HG03139 (cell line): ENCODE measurements at regions not wholly inside any gene's neighbourhood (a gene's known extent, or its start where the extent isn't known, plus 50 kb on each side); places are given as distances from the start of the nearest gene placed in this dataset.
"Not testable (repeated sequence)": the region's sequence is repeated elsewhere in the genome, so short reads cannot be mapped to it uniquely, and the experiment has no call there.

Experiments used
- ATAC-seq: cut with Tn5 transposase; IDR thresholded peaks from one replicate; pipeline ENCODE4 v1.9.1; 2021; ENCODE audit not compliant: unreplicated experiment

GRCh38 chr14:53411125-53411524 is 258.0 kb upstream of the DDHD1 start:
- no peak for ATAC-seq

DNA sequence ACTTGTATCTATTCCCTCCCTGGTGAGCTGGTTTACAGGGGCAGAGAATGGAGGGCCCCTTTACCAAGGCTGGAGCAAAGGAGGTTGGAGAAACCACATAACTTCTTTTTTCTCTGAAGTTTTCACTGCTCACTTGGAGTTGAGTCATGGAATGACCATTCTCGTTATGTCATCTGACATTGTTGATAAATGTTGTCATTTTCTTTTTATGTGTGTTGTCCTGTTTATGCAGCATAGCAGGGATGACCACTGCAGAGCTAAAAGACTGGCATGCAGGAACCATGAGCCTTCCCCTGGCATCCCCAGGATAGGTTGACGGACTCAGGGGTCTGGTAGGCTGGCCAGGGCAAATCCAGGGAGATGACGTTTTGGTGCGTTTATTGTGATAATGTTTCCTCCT is 256.8 kb upstream of the DDHD1 start:
- no peak for ATAC-seq

DNA sequence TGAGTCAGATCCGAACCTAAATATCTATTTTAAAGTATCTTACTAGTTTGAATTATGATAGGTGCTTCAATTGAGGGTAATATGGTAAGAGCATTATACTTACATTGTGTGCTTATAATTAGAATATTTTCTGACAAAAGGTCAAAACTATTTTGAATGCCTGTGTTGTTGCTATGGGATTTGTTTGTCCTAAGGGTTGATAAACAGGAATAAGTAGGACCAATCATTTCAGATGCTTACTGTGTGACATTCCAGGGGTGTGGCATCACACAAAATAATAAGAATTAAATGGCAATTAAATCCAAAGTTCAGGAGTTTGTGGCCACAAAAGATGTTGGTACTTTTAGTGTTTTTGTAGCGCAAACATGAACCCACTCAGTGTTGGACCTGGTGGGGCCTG is 256.2 kb upstream of the DDHD1 start:
- no peak for ATAC-seq

DNA sequence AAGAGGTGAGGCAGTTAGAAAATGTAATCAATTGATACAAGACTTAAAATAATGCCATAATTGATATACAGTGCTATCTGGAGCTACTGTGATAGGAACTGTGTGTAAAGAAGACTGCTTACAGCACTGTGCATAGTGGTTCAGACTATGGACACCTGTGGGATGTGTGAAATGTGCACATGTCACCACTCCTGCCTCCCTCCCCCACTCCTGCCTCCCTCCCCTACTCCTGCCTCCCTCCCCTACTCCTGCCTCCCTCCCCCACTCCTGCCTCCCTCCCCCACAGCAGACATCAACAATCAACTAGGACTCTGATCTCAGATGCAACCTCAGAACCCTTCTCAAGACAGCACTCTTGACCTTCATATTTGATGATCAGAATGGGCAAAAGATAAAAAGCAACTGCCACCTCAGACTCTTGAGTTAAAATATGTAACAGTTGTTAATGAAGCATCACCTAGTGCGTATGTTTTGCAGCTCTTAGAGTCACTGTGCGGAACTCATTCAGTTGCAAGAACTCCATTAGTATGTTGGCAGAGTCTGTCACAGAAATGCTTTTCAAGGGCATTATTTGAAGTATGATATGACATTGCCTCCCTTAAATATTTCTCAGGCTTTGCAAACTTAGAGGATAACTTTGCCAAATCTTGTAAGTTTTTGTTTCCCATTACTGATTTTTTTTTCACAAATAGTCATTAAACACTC is 255.2 kb upstream of the DDHD1 start:
- no peak for ATAC-seq

DNA sequence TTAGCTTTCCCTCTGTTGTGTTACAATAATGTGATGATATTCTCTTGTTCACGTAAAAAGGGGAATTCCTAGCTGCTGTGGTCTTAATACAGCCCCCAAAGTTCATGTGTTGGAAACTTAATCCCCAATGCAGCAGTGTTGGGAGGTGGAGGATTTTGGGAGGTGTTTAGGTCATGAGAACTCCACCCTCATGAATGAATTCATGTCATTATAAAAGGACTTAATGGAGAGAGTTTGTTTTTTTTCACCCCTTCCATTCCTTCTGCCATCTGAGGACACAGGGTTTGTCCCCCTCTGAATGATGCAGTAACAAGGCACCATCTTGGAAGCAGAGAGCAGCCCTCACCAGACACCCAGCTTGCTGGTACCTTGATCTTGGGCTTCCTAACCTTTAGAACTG is 253.4 kb upstream of the DDHD1 start:
- ATAC-seq, result no peak

DNA sequence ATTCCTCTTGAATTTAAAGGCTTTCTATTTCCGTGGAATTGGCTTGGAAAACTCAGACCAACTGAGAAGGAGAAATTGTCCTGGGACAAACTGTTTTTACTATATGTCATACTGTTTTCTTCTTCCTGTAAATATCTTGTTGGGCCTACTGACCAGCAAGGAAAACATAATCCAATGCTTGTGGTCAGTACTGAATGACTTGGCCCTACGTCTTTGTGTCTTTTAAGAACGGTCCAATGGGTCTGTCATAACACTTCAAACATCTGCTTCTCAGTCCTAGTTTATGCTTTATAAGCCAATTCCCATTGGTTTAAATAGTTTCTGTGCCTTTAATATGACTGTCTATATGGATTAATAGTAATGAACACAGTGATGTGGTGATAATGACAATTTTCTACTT is 248.5 kb upstream of the DDHD1 start:
- ATAC-seq, result no peak

DNA sequence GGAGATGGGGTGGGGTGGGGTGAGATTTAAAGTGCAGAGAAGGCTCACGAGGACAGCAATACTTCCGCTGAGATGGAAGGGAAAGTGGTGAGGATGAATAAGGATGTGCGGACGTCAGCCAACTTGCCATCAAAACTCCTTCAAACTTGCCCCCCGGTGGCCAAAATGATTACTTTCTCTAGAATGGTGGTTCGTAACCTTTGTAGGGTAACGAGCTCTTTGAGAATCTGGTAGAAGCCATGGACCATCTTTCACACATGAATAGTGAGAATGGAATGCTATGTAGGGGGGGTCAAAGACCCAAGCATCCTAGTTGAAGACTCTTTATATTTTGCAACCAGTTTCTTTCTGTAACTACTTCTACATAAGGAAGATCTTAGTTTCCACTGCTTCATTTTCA is 245.9 kb upstream of the DDHD1 start:
- ATAC-seq, result no peak

DNA sequence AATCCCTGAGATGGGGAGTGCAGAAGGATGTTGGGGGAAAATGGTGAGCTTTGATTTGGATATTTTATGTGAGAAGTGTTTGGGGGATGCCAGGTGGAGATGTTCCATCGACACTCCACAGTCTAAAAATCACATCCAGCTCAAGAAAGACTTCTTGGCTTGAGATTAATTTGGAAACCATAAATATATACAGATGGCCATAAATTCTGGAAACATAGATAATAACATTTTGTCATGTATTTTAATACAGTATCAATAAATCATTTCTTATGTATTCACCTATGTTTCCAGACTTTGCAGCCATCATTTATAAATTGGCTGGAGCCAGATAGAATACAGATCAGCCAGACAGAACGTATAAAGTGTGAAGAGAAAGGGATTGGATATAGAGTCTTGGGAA is 245.5 kb upstream of the DDHD1 start:
- ATAC-seq, result no peak

DNA sequence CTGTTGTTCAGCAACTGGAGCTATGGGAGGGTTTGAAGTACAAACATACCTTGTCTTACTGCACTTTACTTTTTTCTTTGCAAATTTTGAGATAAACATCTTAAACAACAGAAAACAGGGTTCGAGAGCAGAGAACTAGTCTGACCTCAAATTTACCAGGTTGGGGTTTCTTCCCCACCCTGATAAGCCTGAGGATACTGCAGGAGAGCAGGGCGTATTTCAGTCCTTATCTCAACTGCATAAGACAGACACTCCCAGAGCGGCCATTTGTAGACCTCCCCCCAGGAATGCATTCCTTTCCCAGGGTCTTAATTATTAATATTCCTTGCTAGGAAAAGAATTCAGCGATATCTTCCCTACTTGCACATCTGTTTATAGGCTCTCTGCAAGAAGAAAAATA is 242.1 kb upstream of the DDHD1 start:
- not testable (repeated sequence) for ATAC-seq

DNA sequence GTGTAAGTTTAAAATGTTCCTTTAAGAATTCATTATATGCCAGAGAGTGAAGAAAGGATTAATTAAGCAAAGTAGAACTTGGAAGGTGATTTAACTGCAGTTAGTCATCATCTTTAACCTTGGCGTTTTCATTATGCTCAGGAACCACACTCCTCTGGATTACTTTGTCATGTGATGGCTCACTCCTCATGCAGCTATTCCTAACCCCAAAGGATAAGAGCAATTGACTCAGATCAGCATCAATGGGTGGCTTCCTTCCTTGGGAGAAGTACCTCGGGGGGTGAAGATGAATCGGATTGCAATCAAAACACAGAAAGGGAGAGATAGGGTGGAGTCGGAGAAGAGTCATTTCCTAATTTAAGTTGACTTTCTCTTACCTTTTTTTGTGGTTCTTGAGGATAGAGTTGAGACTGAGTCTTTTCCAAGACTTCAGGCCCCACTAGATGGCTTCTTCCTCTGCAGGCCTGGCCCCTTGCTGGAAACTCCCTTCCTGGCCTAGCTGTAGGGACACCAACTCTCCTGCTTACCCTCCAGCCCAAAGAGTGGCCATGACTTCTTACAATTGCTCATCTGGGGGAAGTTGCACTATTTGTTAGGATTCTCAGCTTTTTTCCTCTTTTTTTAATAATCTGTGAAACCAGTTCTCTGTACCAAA is 238.6 kb upstream of the DDHD1 start:
- ATAC-seq, result no peak

DNA sequence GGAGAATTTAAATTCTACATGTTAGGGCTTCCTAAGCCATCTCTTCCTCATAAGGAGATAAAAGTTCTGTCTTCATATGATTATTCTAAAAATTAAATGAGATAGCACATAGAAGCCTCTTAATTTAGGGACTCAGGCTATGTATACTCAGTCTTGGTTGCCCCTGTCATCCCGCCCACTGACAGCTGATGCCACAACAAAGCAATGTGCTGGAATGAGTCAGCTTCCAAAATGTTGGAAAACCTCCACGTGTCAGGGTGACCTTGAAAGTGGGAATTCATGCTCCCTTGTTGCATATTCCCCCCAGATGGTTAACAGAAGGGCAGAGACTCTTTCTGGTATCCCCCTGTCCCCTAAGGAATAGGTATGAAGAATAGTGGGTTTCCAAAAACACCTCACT is 238.0 kb upstream of the DDHD1 start:
- ATAC-seq, result no peak

DNA sequence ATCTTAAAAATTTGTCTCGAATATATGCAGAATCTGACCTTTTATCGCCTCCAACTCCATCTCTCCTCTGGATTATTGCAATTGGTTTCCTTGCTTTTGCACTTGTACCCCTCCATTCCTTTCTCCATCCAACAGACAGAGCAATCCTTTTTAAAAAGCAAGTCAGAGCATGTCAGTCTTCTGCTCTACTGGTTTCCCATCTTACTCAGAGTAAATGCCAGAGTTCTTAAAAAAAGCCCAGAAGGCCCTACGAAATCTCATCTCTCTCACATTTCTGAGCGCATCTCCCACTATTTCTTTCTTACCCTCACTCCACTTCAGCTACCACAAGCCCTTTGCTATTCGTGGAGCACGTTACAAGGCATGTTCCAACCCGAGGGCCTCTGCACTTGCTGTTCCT is 236.9 kb upstream of the DDHD1 start:
- ATAC-seq, result no peak

DNA sequence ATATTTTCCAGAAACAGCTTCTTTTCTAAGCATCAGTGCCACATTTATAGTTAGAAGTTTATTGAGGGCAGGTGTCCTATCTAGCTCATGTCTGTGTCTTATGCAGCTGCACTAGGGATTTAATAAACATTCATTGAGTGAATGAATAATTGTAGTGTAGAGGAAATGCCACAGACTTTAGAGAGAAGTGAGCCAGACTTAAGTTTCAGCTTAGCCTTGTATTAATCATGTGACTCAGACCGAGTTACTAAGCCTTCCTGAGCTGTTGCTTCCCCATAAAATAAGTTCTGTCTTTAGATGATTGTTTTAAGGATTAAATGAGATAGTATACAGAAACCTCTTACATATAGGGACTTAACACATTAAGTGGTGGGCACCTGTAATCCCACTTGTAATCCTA is 236.1 kb upstream of the DDHD1 start:
- no peak for ATAC-seq

DNA sequence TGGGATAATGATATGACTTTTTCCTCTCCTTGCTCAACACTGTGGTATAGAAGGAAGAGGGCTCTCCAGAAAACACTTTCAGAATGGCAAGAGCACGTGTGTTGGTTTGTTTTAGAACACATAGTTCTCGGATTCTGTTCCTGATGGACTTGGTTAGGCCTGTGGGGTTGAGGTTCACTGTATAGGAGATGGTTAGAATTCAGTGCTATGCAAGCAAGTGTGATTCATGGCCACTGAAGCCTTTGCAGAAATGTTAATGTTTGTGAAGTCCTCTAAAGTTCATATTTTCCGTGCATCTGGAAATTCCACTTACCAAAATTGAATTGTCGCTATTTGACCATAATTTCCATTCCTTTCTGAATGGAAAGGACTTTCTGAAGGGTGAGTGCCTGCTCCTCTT is 233.2 kb upstream of the DDHD1 start:
- no peak for ATAC-seq

- no peak for ATAC-seq
These were observed 231.4 kb upstream of the DDHD1 start for GRCh38 chr14:53384536-53384935.

DNA sequence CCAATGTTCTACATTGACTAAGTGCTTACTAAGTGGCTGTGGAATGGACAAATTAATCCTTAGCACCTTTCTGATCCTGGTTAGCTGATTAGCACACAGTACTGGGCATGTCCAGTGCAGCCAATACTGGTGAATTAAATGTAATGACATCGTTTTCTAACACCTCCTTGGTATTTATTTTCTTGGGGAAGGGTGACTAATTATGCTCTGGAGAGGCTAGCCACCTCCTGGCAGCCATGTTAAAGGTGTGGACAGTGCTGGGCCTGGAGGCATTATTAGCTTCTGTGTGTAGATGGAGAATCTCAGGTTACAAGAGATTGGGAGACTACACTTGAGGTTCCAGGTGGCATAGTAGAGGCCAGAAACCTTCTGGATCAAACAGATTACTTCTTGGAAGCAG is 230.9 kb upstream of the DDHD1 start:
- no peak for ATAC-seq

GRCh38 chr14:53381895-53382294 is 228.8 kb upstream of the DDHD1 start:
- ATAC-seq, result no peak

DNA sequence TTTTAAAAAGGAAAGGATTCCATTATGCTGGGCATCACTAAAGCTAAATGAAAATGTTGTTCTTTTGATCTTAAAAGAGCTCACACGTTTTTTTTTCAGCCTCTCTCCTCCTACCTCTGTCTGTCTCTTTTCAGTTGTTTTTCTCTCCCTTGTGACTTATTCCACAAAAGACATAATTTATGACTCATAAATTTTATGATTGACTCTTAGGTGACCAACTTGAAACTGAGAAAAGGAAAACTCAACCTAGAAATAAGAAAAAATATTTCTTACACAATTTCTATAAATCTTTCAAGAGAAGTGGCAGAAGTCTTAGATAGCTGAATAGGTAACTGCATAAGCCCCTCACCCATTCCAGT is 227.7 kb upstream of the DDHD1 start:
- no peak for ATAC-seq

DNA sequence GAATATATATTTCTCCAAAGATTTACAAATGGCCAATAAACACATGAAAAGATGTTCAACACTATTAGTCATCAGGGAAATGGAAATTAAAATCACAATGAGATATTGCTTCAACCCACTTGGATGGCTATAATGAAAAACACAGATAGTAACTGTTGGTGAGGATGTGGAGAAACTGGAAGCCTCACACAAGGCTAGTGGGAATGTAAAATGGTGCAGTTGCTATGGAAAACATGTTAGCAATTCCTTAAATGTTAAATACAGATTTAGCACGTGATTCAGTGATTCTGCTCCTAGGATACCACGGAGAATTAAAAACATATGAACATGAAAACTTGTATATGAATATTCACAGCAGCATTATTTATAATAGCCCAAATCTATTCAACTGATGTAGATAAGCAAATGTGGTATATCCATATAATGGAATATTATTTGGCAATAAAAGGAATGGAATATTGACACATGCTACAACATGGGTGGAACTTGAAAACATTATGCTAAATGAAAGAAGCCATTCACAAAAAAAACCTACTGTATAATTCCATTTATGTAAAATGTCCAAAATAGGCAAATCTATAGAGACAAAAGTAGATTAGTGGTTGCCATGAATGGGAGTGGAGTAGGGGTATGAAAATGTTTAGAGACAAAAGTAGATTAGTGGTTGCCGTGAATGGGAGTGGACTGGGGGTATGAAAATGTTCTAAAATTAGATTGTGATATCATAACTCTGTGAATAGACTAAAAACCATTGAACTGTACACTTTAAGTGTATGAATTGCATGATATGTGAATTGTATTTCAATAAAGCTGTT is 227.1 kb upstream of the DDHD1 start:
- ATAC-seq, result no peak

- ATAC-seq, result no peak
These were observed 225.0 kb upstream of the DDHD1 start for GRCh38 chr14:53378142-53378541.

DNA sequence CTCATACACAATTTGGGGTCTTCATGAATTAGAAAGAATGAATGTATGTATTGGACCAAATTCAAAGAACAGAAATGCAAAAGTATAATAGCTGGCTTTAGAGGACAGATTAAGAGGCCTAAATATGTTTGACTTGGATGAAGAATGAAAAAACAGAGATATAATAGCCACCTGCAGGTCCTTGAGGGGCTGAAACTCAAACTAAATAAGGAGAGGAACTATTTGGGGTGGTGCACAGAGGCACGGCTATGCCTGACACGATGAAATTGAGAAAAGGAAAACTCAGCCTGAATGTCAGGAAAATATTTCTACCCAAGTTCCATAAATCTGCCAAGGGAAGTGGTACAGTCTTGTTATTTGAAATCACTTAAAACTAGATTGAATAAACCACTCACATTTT is 222.9 kb upstream of the DDHD1 start:
- no peak for ATAC-seq

GRCh38 chr14:53375599-53375998 is 222.5 kb upstream of the DDHD1 start:
- no peak for ATAC-seq
